SK-MEL-5 (cell line): ENCODE measurements at regions not wholly inside any gene's neighbourhood (a gene's known extent, or its start where the extent isn't known, plus 50 kb on each side); places are given as distances from the start of the nearest gene placed in this dataset.
A peak's percentile ranks its signal among the peaks of the same experiment; 100 is the strongest.

ENCODE experiments used
- DNase-seq: peaks from one replicate; pipeline ENCODE4 v3.0.0-alpha.2; 2016; ENCODE audit warnings: low read depth, low spot score
- in situ Hi-C: cut with HindIII; loops from 2 replicates; pipeline ENCODE4 v1.10.0; 2016; ENCODE audit warnings: low sequenced_read_pairs, high pct_unique_total_duplicates, low pct_unique_long_range_greater_than_20kb

DNA sequence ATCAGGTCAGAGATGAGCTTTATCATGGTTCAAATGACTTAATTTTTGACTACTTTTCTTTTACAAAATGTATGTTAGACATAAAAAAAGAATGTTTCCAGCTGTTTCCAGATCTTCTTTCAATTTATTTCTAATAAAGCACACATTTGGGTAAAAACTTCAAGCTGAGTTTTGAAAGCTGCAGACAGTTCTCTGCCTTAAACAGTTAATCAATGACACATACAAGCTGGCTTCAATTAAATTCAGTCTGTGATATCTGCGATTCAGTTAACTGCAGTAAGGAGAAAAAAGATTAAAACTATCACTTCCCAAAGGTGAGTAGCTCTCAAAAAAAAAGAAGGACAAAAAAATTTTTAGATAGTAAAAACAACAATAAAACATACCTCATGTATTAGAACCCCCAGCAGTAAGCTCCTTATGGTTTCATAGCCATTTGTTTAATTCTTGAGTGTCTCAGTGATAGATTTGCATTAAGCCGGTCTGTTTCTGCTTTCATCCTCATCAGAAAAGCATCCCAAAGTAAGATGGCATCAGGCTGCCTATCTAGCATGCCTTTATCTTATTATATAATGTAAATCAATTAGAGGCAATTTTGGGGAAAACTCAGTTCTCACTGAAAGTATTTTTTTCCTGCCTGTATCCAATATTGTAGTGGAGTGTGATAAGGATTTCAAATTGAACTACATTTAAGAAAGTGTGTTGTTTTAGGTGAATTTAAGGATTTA, 81.8 kb upstream of the STARD13 start:
- DNase-seq = no peak
- in situ Hi-C loops = no loop called here

GRCh38 chr13:33367926-33368325, 82.4 kb upstream of the STARD13 start:
- in situ Hi-C loops = no loop called here
- DNase-seq = no peak

GRCh38 chr13:33369073-33369472, 83.5 kb upstream of the STARD13 start:
- in situ Hi-C loops = no loop called here
- DNase-seq = no peak

DNA sequence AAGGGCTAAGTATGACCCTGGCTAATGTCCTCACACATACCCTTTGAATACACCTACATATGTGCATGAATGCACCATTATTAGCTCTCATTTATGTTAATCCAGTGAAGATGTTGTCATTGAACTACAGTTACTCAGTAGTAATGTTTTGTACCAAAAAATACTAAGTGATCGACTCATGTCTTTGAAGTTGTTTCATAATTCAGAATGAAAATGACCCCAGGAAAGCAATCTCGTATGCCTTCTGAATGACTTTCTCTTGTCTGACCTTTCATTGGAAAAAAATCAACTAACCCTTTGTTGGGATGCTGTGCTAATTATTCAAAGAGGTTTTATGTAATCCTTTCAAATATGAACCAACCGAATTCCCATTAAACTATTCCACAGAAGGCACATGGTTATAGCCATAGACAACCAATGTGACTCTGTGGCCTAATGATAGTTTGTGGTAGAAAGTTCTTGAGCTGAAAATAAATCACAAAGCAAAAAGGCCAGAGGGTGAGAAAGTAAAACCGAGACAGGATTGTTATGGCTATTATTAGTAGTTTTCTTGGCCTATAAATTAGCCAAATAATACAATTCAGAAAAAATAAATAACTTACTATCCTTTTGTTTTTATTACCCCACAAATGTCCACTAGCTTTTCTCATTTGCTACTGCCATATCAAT, 86.8 kb upstream of the STARD13 start:
- peak; percentile 96 for DNase-seq
- in situ Hi-C loops = no loop called here

DNA sequence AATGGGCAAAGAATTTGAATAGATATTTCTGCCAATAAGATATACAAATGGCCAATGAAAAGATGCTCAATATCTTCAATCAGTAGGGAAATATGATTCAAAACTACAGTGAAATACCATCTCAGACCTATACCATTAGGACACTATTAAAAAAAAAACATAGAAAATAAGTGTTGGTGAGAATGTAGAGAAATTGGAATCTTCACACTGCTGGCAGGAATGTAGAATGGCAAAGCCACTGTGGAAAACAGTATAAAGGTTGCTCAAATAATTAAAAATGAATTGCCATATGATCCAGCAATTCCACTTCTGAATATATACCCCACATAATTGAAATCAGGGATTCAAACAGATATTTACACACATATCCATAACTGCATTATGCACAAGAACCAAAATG, 88.1 kb upstream of the STARD13 start:
- in situ Hi-C loops = no loop called here
- no peak for DNase-seq

GRCh38 chr13:33375421-33375820, 89.9 kb upstream of the STARD13 start:
- in situ Hi-C loops = no loop called here
- DNase-seq = no peak

DNA sequence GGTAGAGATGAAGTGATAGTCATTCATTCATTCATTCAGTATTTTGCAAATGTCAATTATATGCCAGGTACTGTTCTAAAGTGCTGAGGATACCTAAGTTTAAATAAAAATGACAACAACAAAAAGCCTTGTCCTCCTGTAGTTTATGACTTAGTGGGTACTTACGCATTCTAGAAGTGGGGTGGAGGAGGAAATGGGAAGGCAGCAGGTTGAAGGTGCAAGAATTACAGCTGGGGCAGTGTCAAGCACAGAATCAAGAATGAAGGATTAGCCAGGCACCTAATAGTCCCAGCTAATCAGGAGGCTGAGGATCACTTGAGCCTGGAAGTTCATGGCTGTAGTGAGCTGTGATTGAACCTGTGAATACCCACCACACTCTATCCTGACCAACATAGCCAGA, 90.7 kb upstream of the STARD13 start:
- in situ Hi-C loops = no loop called here
- no peak for DNase-seq

GRCh38 chr13:33377411-33377810, 91.9 kb upstream of the STARD13 start:
- in situ Hi-C loops = no loop called here
- DNase-seq = no peak

GRCh38 chr13:33377825-33378224, 92.3 kb upstream of the STARD13 start:
- in situ Hi-C loops = no loop called here

DNA sequence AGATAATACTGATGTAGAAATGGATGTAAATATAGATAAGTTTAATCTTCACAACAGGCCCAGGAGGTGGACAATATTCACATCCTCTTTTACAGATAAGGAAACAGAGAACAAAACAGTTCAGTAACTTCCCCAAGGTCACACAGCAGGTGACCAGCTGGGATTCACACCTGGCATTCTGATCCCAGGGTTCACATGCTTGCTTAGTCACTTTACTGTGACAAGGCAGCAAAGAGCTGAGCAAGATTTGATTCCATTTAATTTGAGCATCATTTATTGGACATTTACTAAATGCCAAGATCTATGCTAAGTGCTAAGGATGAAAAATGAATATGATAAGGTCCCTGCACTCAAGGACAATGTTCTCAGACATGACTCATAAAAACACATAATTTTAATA, 94.1 kb upstream of the STARD13 start:
- no peak for DNase-seq
- in situ Hi-C loops = no loop called here

More at GRCh38 chr13:33377825-33378224, 92.3 kb upstream of the STARD13 start:
- no peak for DNase-seq

GRCh38 chr13:33380487-33381079, 95.0 kb upstream of the STARD13 start:
- in situ Hi-C loops = no loop called here
- no peak for DNase-seq

DNA sequence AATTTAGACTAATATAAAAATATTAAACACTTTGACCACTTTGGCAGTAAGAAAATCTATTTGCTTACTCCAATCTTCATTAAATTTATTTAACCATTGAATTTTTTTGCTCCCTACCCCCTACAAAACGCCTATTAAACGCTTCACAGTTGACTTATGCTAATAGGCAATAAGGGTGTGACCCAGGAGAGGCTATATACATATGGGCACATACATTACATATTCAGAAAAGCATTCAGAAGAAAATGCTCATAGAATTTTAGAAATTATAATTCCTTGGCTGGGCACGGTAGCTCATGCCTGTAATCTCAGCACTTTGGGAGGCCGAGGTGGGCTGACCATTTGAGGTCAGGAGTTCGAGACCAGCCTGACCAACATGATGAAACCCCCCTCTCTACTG, 95.6 kb upstream of the STARD13 start:
- in situ Hi-C loops = no loop called here
- no peak for DNase-seq

DNA sequence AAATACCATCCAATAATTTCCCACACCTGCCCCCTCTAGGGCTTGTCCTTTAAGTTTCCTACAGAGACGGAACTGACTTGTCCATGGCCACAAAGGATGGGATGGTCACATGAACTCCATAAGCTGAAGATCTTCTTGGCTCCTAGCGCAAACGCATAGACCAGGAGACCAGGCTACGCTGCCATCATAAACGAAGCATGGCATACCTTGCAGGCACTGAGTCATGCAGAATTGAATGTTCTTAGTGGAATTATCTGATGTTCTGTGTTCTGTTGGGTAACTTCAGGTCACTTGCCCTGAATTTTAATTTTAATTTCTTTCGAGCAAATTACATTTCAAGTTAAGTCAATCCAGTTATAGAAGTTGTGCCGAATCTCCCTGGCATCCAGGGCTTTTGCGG, 96.4 kb upstream of the STARD13 start:
- in situ Hi-C loops = no loop called here
- DNase-seq = no peak

DNA sequence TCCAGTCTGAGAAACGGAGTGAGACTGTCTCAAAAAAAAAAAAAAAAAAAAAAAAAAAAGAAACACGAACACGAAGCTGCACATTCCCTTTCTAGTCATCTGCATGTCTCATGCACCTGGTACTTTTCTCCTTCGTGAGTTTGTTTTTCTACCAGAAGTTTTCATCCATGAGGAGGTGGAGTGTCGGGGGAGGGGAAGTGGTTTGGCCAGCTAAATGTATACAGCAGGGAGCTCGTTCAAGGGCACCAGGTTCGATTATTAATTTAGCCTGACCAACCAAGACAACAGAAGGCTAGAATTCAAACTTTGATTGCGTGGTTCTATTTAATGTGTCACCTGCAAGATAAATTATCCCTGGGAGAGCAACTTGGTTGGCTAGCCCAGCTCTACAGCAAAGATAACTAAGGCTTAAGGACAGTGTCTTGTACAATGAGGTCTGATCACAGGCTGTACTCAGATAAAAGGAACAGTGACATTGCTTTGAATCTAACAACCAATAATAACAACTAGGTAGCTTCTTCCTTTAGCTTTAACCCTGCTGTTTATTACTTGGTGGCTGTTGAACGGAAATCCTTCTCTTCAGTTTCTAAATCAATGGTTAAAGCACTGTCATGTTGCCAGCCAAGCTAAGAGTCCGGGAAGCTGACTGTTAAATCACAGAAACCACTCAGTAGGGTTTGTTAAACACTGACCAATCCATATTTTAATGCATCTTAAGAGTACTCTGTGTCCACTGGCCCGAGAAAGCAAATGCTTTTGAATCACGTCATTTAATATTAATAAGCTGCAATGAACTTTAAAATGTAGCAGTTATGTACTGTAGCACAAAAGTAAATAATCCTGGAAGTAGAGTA, 98.4 kb upstream of the STARD13 start:
- in situ Hi-C loops = no loop called here
- DNase-seq = no peak

DNA sequence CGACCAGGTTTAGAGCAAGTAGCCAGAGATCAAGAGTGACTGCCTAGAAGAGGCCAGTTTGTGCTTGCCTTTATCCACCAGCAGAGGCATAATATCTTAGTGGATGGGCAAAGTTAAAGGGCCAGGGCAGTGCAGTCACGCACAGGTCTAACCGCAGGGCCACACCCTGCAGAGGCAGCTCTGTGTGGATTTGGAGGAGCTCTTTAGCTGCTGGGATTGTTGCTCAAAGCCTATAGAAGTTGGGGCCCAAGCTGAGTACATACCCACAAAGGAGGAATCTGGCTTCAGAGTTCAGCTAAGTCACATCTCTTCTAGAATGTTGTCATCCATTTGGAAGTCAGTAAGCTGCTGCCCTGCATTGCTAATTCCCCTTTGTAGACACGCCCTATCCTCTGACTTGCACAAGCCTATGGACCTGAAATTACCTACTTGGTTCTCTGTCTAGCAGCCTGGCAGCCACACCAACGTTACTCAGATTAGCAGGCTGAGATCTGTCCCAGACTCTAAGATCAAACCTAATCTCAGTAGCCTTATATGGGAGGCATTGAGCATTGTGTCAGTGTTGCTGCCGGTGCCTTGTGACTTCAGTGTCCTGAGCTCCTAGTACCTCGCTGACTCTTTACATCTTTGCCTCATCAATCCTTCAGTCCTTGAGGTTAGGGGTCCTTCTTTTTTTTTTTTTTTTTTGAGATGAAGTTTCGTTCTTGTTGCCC, 102.9 kb upstream of the STARD13 start:
- in situ Hi-C loops = no loop called here
- DNase-seq = peak; percentile 39

DNA sequence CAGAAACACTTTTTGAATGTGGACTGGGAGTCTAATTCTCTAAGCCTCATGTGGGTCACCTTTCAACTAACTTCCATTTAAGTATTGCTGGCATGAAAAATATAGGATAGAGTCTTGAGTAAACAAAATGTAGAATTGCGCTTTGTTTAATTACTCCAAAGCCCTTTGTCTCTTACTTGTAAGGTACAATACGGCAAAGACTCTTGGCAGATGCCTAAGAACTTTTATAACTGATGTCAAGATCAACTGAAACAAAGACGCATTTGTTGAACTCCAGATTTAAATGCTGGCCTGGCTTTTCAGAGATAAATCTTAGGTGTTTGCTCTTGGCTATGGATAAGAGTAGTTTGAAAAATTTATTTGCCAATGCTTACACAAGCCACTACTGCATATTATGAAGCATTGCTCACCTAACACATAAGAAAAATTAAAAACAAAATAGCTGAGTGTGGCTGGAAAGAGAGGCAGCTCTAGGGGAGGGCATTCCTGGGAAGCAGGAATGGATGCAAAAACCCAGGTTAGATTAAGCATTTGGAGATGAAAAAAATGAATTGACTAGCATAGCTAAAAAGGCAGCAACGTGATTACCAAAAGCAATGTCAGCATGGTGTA, 107.3 kb upstream of the STARD13 start:
- DNase-seq = peak; percentile 60
- in situ Hi-C loops = no loop called here

GRCh38 chr13:33394294-33394932, 108.9 kb upstream of the STARD13 start:
- in situ Hi-C loops = no loop called here
- no peak for DNase-seq
